HEK293 (cell line): ENCODE measurements at regions not wholly inside any gene's neighbourhood (a gene's known extent, or its start where the extent isn't known, plus 50 kb on each side); places are given as distances from the start of the nearest gene placed in this dataset.

Experiments used
- CTCF ChIA-PET: fragments of 350-600 bp; formaldehyde crosslinking; extraction: SDS; loops from one replicate; lab custom pipeline; 2021; ENCODE audit warnings: antibody characterized with exemption; lab: Yijun Ruan, JAX
- POLR2A ChIA-PET: fragments of 300-600 bp; formaldehyde crosslinking; extraction: SDS; loops from one replicate; lab custom pipeline; 2020; ENCODE audit warnings: antibody characterized with exemption, inconsistent platforms; lab: Yijun Ruan, JAX
- H3K27ac ChIP-seq: fragments of 200-500 bp; sonication (Bioruptor generic); 2 replicates; pipeline ENCODE4 v1.5.1; 2014; ENCODE audit warnings: low read depth, low read length, control low read depth, inconsistent platforms; ENCODE audit errors: extremely low read depth
- H3K36me3 ChIP-seq, 2 experiments: fragments of 200-500 bp in 1 of 2; sonication (Bioruptor generic) in 1 of 2; 1 replicate in 1 of 2; 2 replicates in 1 of 2; pipeline ENCODE4 v1.5.1; 2014 to 2017; ENCODE audit warnings: inconsistent platforms in 2 of 2, low read length in 2 of 2; ENCODE audit not compliant: control insufficient read depth in 2 of 2, insufficient read depth in 1 of 2
- H3K4me1 ChIP-seq: fragments of 200-500 bp; sonication (Bioruptor generic); 2 replicates; pipeline ENCODE4 v1.5.1; 2014; ENCODE audit warnings: mild to moderate bottlenecking, low read length, inconsistent platforms; ENCODE audit not compliant: control insufficient read depth, insufficient read depth
- H3K4me3 ChIP-seq: 2 replicates; pipeline ENCODE4 v1.5.1; 2011; ENCODE audit warnings: low read depth, mild to moderate bottlenecking, control low read depth, low read length, moderate library complexity
- H3K9me3 ChIP-seq: fragments of 200-500 bp; sonication (Bioruptor generic); 2 replicates; pipeline ENCODE4 v1.5.1; 2014; ENCODE audit warnings: low read depth, low read length, inconsistent platforms; ENCODE audit not compliant: control insufficient read depth, insufficient read depth
- PRDM10 ChIP-seq: fragments of 450-650 bp; formaldehyde crosslinking; IDR thresholded peaks from 2 replicates; pipeline ENCODE4 v1.5.1; 2016; ENCODE audit warnings: missing biosample characterization, missing genetic modification characterization
- SALL2 ChIP-seq: fragments of 450-650 bp; formaldehyde crosslinking; IDR thresholded peaks from 2 replicates; pipeline ENCODE4 v1.5.0; 2017; ENCODE audit warnings: missing biosample characterization, mild to moderate bottlenecking, missing genetic modification characterization, borderline replicate concordance
- ZBTB17 ChIP-seq: fragments of 450-650 bp; formaldehyde crosslinking; IDR thresholded peaks from 2 replicates; pipeline ENCODE4 v1.5.1; 2016; ENCODE audit warnings: missing biosample characterization, missing genetic modification characterization
- ZBTB21 ChIP-seq: fragments of 450-650 bp; formaldehyde crosslinking; IDR thresholded peaks from 2 replicates; pipeline ENCODE4 v1.5.1; 2017; ENCODE audit warnings: missing biosample characterization, missing genetic modification characterization
- ZBTB8A ChIP-seq: fragments of 450-650 bp; formaldehyde crosslinking; IDR thresholded peaks from 2 replicates; pipeline ENCODE4 v1.5.1; 2016; ENCODE audit warnings: missing biosample characterization, missing genetic modification characterization
- ZEB2 ChIP-seq: fragments of 450-650 bp; formaldehyde crosslinking; IDR thresholded peaks from 2 replicates; pipeline ENCODE4 v1.5.1; 2016; ENCODE audit warnings: missing biosample characterization, missing genetic modification characterization
- ZNF10 ChIP-seq: fragments of 450-650 bp; formaldehyde crosslinking; IDR thresholded peaks from 2 replicates; pipeline ENCODE4 v1.5.1; 2017; ENCODE audit warnings: missing biosample characterization, missing genetic modification characterization
- ZNF114 ChIP-seq: fragments of 450-650 bp; formaldehyde crosslinking; IDR thresholded peaks from 2 replicates; pipeline ENCODE4 v1.5.0; 2017; ENCODE audit warnings: missing biosample characterization, missing genetic modification characterization
- ZNF133 ChIP-seq: fragments of 450-650 bp; formaldehyde crosslinking; IDR thresholded peaks from 2 replicates; pipeline ENCODE4 v1.5.1; 2016; ENCODE audit warnings: missing biosample characterization, missing genetic modification characterization
- ZNF155 ChIP-seq: fragments of 450-650 bp; formaldehyde crosslinking; IDR thresholded peaks from 2 replicates; pipeline ENCODE4 v1.5.1; 2016; ENCODE audit warnings: missing biosample characterization, missing genetic modification characterization
- ZNF302 ChIP-seq: fragments of 450-650 bp; formaldehyde crosslinking; IDR thresholded peaks from 2 replicates; pipeline ENCODE4 v1.5.1; 2016; ENCODE audit warnings: missing biosample characterization, missing genetic modification characterization, low read depth
- ZNF366 ChIP-seq: fragments of 450-650 bp; formaldehyde crosslinking; conservative IDR thresholded peaks from 2 replicates; pipeline ENCODE4 v1.5.1; 2016; ENCODE audit warnings: missing biosample characterization, missing genetic modification characterization
- ZNF423 ChIP-seq: fragments of 450-650 bp; formaldehyde crosslinking; IDR thresholded peaks from 2 replicates; pipeline ENCODE4 v1.5.1; 2016; ENCODE audit warnings: missing biosample characterization, missing genetic modification characterization
- ZNF549 ChIP-seq: fragments of 450-650 bp; IDR thresholded peaks from 2 replicates; pipeline ENCODE4 v1.5.1; 2018; ENCODE audit warnings: missing biosample characterization, missing genetic modification characterization, mild to moderate bottlenecking, inconsistent platforms, moderate library complexity
- ZNF558 ChIP-seq: fragments of 450-650 bp; formaldehyde crosslinking; IDR thresholded peaks from 2 replicates; pipeline ENCODE4 v1.5.1; 2016; ENCODE audit warnings: missing biosample characterization, missing genetic modification characterization
- ZNF76 ChIP-seq: fragments of 450-650 bp; formaldehyde crosslinking; IDR thresholded peaks from 2 replicates; pipeline ENCODE4; 2016; ENCODE audit warnings: low read depth, missing biosample characterization, missing genetic modification characterization, borderline replicate concordance
- ZSCAN30 ChIP-seq: fragments of 450-650 bp; IDR thresholded peaks from 2 replicates; pipeline ENCODE4 v1.5.1; 2018; ENCODE audit warnings: missing biosample characterization, mild to moderate bottlenecking, missing genetic modification characterization, moderate library complexity
- TF ChIP-seq, protein P1 (sequence below): fragments of 450-650 bp; formaldehyde crosslinking; IDR thresholded peaks from 2 replicates; pipeline ENCODE4 v1.5.1; 2017; ENCODE audit warnings: missing biosample characterization, missing genetic modification characterization
- TF ChIP-seq, protein P2 (sequence below): fragments of 450-650 bp; IDR thresholded peaks from 2 replicates; pipeline ENCODE4 v1.5.1; 2018; ENCODE audit warnings: missing biosample characterization, mild to moderate bottlenecking, missing genetic modification characterization

GRCh38 chr1:197843401-197843800 is 59.0 kb upstream of the C1orf53 start:
- TF ChIP-seq ZNF302 (tag by site-specific recombination) (no peak), ZNF133 (tag by site-specific recombination) (peak; percentile 36; the same call in 1 of the 2 replicates), ZBTB21 (tag by site-specific recombination) (no peak)
- CTCF ChIA-PET = no interaction called here

DNA sequence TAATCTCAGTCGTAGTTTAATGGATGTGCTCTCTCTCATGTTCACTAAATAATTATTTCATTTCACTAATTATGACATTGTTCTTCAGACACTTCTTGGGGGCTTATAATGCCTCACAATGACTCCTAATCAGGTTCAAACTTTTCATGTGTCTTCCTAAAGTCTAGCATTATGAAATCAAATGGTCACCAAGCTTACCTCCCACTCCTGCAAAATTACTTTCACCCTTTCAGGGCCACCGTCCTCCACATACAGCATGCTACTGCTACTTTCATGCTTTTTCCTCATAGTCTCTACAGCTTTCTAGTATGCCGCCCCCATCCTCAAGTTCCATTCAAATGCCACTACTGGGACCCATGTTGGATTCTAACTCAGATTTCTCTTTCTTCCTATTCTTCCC is 59.8 kb upstream of the C1orf53 start:
- no peaks in the 10 kb centered on the region for H3K36me3 ChIP-seq
- ChIA-PET CTCF (no interaction called here), POLR2A (no interaction called here)
- no peaks in the 10 kb centered on the region for H3K9me3 ChIP-seq
- no peak overlapping the region for H3K4me3 ChIP-seq
- H3K4me1 ChIP-seq = no peaks in the 10 kb centered on the region
- H3K27ac ChIP-seq = no peak overlapping the region
- TF ChIP-seq, protein P1, sequence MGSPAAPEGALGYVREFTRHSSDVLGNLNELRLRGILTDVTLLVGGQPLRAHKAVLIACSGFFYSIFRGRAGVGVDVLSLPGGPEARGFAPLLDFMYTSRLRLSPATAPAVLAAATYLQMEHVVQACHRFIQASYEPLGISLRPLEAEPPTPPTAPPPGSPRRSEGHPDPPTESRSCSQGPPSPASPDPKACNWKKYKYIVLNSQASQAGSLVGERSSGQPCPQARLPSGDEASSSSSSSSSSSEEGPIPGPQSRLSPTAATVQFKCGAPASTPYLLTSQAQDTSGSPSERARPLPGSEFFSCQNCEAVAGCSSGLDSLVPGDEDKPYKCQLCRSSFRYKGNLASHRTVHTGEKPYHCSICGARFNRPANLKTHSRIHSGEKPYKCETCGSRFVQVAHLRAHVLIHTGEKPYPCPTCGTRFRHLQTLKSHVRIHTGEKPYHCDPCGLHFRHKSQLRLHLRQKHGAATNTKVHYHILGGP = no peak
- TF ChIP-seq SALL2 = no peak
- no peak for TF ChIP-seq ZNF366
- no peak for TF ChIP-seq ZBTB17 (tag by site-specific recombination)
- no peak for TF ChIP-seq ZBTB8A (tag by site-specific recombination)
- TF ChIP-seq ZSCAN30 (tag by site-specific recombination) = no peak
- TF ChIP-seq ZNF549 (tag by site-specific recombination) = no peak
- TF ChIP-seq ZEB2 (tag by site-specific recombination) = no peak
- TF ChIP-seq ZNF558 (tag by site-specific recombination) = no peak
- no peak for TF ChIP-seq PRDM10
- TF ChIP-seq ZNF423 (tag by site-specific recombination) = no peak

More at GRCh38 chr1:197843401-197843800, 59.0 kb upstream of the C1orf53 start:
- POLR2A ChIA-PET = no interaction called here
- H3K9me3 ChIP-seq = no peaks in the 10 kb centered on the region
- no peak overlapping the region for H3K4me3 ChIP-seq
- no peaks in the 10 kb centered on the region for H3K36me3 ChIP-seq
- no peaks in the 10 kb centered on the region for H3K4me1 ChIP-seq
- no peak overlapping the region for H3K27ac ChIP-seq

- Histone ChIP-seq H3K4me3 (no peak overlapping the region), H3K9me3 (no peaks in the 10 kb centered on the region)
Observed at GRCh38 chr1:197841883-197842553, 60.4 kb upstream of the C1orf53 start.

More at GRCh38 chr1:197841883-197842553, 60.4 kb upstream of the C1orf53 start:
- H3K27ac ChIP-seq = no peak overlapping the region
- POLR2A ChIA-PET = no interaction called here
- TF ChIP-seq ZNF114 (tag by site-specific recombination) = no peak
- TF ChIP-seq ZNF10 (tag by site-specific recombination) = no peak
- TF ChIP-seq ZNF155 (tag by site-specific recombination) = no peak
- TF ChIP-seq, protein P2, sequence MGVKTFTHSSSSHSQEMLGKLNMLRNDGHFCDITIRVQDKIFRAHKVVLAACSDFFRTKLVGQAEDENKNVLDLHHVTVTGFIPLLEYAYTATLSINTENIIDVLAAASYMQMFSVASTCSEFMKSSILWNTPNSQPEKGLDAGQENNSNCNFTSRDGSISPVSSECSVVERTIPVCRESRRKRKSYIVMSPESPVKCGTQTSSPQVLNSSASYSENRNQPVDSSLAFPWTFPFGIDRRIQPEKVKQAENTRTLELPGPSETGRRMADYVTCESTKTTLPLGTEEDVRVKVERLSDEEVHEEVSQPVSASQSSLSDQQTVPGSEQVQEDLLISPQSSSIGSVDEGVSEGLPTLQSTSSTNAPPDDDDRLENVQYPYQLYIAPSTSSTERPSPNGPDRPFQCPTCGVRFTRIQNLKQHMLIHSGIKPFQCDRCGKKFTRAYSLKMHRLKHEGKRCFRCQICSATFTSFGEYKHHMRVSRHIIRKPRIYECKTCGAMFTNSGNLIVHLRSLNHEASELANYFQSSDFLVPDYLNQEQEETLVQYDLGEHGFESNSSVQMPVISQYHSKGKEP (tag by site-specific recombination) = no peak
- TF ChIP-seq ZNF76 (tag by site-specific recombination) = no peak
- TF ChIP-seq ZBTB17 (tag by site-specific recombination) = no peak
- CTCF ChIA-PET = interaction anchor here (0.7 kb wide), 1 partner anchor 260 kb away, joined by 5 read pairs; no protein-coding TSS in a partner anchor
- no peaks in the 10 kb centered on the region for H3K36me3 ChIP-seq
- H3K4me1 ChIP-seq = no peaks in the 10 kb centered on the region
